Upper lobe of right lung (tissue), 1 donor: ENCODE measurements at regions not wholly inside any gene's neighbourhood (a gene's known extent, or its start where the extent isn't known, plus 50 kb on each side); places are given as distances from the start of the nearest gene placed in this dataset.

Source experiments
- ATAC-seq: fragments of 200-7000 bp; cut with Tn5 transposase; one replicate; pipeline ENCODE4 v1.9.1; 2020; ENCODE audit warnings: mild to moderate bottlenecking, moderate library complexity
- DNase-seq: peaks from one replicate; pipeline ENCODE4 v3.0.0-alpha.2; 2020
- H3K27ac ChIP-seq: fragments of 200-600 bp; one replicate; pipeline ENCODE4 v1.8.0; 2022
- H3K27me3 ChIP-seq: fragments of 200-600 bp; one replicate; pipeline ENCODE4 v1.8.0; 2022; ENCODE audit warnings: mild to moderate bottlenecking
- H3K36me3 ChIP-seq: fragments of 200-600 bp; one replicate; pipeline ENCODE4 v1.8.0; 2022
- H3K4me1 ChIP-seq: fragments of 200-600 bp; one replicate; pipeline ENCODE4 v1.8.0; 2022
- H3K4me3 ChIP-seq: fragments of 200-600 bp; one replicate; pipeline ENCODE4 v1.8.0; 2022; ENCODE audit warnings: mild to moderate bottlenecking
- H3K9me3 ChIP-seq: fragments of 200-600 bp; one replicate; pipeline ENCODE4 v1.8.0; 2022
- intact Hi-C: fragments of 100-400 bp; cut with DNase I; formaldehyde crosslinking; loops from one replicate; pipeline ENCODE4 v1.11.0; 2022
- TF ChIP-seq, protein P1 (sequence below): fragments of 200-600 bp; IDR thresholded peaks from one replicate; pipeline ENCODE4 v1.8.0; 2022; ENCODE audit warnings: antibody characterized with exemption
- donor health status: DM: no; HTN: yes; CAD: no; lungs with severe emphysema.

DNA sequence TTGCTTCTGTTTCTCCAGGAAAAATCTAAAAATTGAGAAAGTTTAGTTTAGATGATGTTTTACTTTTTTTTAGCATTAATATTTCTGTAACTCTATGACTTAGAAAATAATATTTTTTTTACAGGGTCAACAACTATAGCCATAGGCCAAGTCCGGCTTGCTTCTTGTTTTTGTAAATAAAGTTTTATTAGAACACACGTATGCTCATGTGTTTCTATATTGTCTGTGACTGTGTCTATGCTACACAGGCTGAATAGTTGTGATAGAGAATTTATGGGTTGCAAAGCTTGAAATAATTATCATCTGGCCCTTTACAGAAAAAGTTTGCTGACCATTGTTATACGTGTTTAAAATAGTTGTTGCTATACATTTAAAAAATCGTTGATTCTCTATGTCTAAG lies 399.2 kb downstream of the EPM2A start:
- Histone ChIP-seq H3K4me3 (no peak overlapping the region), H3K36me3 (no peaks in the 10 kb centered on the region), H3K27ac (no peak overlapping the region), H3K27me3 (no peaks in the 10 kb centered on the region), H3K9me3 (no peaks in the 10 kb centered on the region), H3K4me1 (no peaks in the 10 kb centered on the region)
- intact Hi-C loops: no loop called here
- DNase-seq: no peak
- ATAC-seq: no peak
- TF ChIP-seq, protein P1, sequence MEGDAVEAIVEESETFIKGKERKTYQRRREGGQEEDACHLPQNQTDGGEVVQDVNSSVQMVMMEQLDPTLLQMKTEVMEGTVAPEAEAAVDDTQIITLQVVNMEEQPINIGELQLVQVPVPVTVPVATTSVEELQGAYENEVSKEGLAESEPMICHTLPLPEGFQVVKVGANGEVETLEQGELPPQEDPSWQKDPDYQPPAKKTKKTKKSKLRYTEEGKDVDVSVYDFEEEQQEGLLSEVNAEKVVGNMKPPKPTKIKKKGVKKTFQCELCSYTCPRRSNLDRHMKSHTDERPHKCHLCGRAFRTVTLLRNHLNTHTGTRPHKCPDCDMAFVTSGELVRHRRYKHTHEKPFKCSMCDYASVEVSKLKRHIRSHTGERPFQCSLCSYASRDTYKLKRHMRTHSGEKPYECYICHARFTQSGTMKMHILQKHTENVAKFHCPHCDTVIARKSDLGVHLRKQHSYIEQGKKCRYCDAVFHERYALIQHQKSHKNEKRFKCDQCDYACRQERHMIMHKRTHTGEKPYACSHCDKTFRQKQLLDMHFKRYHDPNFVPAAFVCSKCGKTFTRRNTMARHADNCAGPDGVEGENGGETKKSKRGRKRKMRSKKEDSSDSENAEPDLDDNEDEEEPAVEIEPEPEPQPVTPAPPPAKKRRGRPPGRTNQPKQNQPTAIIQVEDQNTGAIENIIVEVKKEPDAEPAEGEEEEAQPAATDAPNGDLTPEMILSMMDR: no peak

DNA sequence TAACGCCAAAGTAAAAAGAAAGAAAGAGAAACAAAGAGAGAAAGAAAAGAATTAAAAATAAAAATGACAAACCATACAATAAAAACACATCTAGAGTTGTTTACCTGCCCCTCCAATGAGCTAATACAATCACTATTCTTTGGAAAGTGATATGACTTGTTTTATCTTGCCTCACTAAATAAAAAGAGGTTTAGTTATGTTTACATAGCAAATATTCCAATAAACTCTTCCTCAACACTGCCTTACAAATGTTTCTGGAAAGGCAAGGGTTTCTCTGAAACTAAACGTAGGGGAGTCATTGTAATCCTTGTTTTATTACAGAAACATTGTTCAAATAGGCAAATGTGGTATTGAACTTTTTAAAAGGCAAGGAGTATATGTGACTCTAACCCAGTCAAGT lies 396.2 kb downstream of the EPM2A start:
- Histone ChIP-seq H3K4me1 (no peaks in the 10 kb centered on the region), H3K36me3 (no peaks in the 10 kb centered on the region), H3K27ac (no peak overlapping the region), H3K4me3 (no peak overlapping the region), H3K9me3 (no peaks in the 10 kb centered on the region), H3K27me3 (no peaks in the 10 kb centered on the region)
- TF ChIP-seq, protein P1: no peak
- intact Hi-C loops: no loop called here
- DNase-seq (no peak), ATAC-seq (no peak)

DNA sequence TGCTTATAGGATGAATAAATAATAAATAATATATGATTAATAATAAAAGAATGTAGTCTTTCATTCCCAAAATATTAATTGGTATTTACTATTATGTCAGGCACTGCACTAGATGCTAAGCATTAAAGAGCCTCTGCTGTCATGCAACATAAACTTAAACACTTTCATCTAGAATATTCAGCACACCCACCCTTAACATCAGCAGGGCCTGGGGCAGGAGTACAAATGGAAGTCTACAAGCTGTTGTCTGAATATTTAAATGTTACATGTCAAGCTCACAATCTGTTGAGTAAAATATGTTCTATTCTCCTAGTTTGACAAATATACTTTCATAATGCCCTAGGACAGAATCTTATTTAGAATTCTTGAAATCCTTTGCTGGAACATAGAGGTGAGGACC lies 395.1 kb downstream of the EPM2A start:
- Histone ChIP-seq H3K4me3 (no peak overlapping the region), H3K27ac (no peak overlapping the region), H3K36me3 (no peaks in the 10 kb centered on the region), H3K4me1 (no peaks in the 10 kb centered on the region), H3K9me3 (no peaks in the 10 kb centered on the region), H3K27me3 (no peaks in the 10 kb centered on the region)
- TF ChIP-seq, protein P1: no peak
- intact Hi-C loops: no loop called here
- DNase-seq (no peak), ATAC-seq (no peak)

DNA sequence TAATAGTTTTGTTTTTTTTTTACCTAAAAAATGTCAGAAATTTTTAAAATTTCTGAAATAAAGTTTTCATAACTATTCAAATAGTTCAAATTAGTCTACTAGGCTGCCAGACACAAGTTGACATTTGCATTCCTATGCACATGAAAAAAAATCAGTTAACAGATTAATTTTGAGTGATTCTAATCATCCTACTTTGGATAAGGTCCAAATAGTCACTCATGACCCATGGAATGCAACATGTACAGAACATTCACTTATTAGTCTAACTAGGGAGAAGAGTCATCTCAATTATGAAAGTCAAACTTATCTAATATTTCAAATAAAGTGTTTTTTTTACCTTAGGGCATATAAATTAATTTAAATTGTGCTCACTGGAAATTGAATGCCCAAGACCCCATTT lies 390.2 kb downstream of the EPM2A start:
- ATAC-seq (no peak), DNase-seq (no peak)
- intact Hi-C loops: no loop called here
- no peak overlapping the region for H3K4me3 ChIP-seq
- H3K9me3 ChIP-seq: no peaks in the 10 kb centered on the region
- no peaks in the 10 kb centered on the region for H3K27me3 ChIP-seq
- no peaks in the 10 kb centered on the region for H3K36me3 ChIP-seq
- H3K27ac ChIP-seq: no peak overlapping the region
- no peaks in the 10 kb centered on the region for H3K4me1 ChIP-seq
- TF ChIP-seq, protein P1: no peak

DNA sequence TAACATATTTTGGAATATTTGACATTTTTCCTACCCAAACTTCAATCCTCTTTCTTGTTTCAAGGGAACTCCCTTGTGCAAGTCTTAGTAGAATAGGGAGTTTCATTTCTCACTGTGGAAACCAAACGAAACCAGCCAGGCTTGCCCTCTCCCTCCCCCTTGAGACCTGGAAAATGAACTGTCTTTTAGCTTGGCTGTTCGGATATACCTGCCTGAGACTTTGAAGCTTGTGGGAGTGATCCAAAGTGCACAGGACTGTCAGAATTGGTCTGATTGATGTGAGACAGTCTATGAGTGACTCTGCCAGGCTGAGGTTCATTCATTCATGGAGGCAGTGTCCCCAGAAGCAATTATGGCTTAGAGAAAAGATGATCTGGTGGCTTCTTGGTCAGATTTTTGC lies 388.1 kb downstream of the EPM2A start:
- intact Hi-C loops: no loop called here
- ATAC-seq: no peak
- TF ChIP-seq, protein P1: no peak
- no peaks in the 10 kb centered on the region for H3K9me3 ChIP-seq
- no peaks in the 10 kb centered on the region for H3K4me1 ChIP-seq
- DNase-seq: no peak
- H3K4me3 ChIP-seq: no peak overlapping the region
- no peaks in the 10 kb centered on the region for H3K36me3 ChIP-seq
- H3K27me3 ChIP-seq: no peaks in the 10 kb centered on the region
- no peak overlapping the region for H3K27ac ChIP-seq

DNA sequence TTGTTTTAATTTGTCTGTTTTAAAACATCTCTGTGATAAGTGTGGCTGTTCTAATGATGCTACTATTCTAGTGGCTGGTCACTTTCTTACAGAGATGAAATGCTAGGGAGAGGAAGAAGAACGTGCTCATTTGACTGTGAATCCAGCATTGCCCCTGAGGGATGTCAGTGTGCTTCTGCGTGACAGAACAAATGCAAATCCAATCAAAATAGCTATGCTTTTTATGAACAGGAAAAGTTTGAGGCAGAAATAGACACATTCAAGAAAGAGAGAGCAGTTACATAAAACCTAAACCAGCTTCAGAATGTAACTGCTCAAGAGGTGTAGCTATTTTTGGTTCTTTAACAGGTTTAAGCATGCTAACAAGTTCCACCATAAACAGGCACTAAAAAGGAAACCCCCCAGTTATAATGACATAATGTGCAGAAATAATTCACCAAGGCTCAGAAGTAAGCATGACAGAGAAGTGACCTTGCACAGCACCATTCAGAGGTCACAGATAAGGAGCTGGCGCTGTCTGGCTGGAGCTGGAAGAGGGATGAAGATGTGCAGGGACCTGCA lies 385.3 kb downstream of the EPM2A start:
- H3K4me1 ChIP-seq: no peaks in the 10 kb centered on the region
- intact Hi-C loops: no loop called here
- H3K36me3 ChIP-seq: no peaks in the 10 kb centered on the region
- no peak for DNase-seq
- H3K27me3 ChIP-seq: no peaks in the 10 kb centered on the region
- ATAC-seq: no peak
- no peak overlapping the region for H3K4me3 ChIP-seq
- H3K27ac ChIP-seq: no peak overlapping the region
- H3K9me3 ChIP-seq: no peaks in the 10 kb centered on the region
- TF ChIP-seq, protein P1: no peak
